ENCODE measurements at regions not wholly inside any gene's neighbourhood (a gene's known extent, or its start where the extent isn't known, plus 50 kb on each side); places are given as distances from the start of the nearest gene placed in this dataset.

DNA sequence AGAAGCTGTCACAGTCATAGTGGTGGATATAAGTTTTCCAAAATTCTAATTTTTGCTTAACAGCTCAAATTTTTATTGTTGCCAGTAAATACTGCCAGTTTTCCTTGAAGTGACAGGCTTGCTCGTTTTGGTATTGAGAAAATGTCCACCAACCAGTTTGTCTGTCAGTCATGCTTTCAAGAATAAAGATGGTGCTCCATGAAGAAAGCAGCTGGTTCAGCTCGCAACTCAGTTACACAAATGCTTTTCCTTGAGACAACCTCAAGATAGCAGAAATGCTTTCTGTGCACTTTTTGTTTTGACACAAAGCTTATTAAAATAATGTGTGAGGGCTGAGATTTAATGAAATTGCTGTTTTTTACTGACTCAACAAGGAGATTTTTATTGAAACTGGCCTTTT is 135.7 kb downstream of the LRRC70 start:
- no peak for DNase-seq

DNA sequence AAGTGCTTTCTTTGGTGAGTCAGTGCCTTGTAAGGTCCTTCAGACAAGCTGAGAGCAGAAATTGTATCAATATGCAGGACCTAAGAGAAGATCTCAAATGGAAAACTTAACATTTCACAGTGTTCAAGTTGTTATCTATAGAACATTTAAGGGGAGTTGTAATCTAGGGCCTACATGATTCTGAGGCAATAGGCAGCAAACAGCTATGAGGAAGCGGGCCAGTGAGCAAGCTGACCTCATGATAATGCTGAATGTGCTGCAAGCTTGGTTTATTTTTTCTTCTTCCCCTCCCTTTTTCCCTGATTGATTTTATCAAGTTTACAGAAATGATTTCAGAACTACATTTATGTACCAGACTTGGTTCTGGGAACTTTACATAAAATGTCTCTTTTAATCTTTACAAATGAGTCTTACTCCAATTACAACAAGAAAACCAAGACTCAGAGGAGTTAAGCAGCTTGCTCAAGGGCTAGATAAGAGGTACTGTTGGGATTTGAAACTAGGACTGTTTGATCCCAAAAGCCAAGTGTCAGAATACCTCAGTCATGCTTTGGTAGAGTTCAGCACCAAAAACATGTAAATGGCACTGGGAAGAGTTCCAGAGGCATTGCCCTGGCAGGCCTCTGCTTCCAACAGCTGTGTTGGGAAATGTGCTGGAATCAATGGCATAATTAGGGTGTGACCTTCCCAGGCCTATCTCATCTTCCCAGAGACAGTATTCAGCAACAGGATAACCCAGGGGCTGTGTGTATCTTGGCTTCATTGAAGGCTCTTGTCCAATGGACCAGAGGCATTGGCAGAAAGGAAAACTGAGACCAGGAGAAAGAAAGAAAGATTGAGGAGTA is 130.1 kb downstream of the LRRC70 start:
- no peak for DNase-seq

DNA sequence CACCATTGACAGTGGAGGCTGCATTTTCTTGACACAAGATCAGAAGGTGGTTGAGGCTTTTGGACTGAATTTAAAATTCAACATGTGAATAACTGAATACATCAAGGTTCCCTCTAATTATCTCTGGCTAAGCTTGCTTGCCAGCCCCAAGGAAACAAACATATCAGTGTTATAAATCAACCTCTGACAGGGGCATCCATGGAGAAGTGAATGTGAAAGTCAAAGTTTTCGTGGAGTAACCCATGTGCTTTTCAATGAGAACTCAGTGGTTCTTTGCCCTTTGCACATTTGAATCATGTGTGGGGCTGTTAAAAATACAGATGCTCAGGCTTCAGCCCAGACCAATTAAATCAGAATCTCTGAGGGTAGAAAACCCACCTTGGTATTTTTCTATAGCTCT is 128.9 kb downstream of the LRRC70 start:
- DNase-seq: no peak

DNA sequence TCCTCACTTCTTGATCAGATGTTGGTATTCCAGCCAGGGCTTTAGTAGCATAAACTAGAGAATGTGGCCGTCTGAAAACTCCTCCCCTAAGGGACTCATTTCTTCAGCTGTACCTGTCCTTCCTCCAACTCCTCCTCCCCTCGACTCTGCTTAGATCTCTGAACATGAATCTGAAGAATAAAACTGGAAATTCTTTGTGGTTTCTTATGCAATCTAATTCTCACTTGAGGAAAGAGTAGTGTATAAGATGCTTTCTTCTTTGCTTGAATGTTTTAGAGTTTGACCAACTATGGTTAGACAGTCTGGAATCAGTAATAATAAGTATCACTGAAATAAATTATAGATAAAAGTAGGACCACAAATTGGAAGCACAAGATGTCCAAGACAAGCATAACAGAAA is 128.5 kb downstream of the LRRC70 start:
- DNase-seq: no peak

DNA sequence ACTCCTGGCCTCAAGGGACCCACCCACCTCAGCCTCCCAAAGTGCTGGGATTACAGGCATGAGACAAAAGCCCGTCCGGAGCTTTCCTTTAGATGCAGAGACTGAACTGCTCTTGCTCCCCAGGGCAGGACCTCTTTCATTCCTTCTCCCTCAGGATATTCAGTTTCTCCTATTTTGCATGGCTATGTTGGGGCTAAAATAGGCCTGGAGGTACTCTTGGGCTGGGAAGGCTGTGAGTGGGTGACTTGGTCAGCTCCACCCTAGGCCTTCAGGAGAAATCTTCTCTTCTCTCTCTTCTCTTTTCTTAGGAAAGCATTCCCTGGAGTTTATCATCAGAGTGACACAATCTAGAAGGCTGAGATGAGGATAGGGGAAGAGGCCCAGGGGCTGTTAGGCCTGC is 126.4 kb downstream of the LRRC70 start:
- no peak for DNase-seq

DNA sequence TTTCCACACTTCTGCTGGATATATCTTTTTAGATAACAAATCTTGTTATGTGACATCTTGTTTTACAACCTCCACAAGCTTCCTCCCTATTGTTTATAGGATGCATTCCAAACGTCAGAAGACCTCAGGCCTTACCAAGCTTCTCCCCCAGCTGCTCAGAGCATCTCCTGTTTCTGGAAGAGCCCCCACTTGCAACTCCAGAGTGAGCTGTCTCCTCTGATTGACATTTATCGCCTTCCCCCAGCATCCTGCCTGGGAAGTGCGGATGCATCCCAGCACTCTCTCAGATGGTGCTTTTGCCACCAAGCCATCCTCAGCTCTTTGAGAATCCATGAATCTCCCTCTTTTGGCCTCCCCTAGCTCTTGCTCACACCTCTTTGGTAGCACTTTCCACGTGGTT is 123.5 kb downstream of the LRRC70 start:
- no peak for DNase-seq

DNA sequence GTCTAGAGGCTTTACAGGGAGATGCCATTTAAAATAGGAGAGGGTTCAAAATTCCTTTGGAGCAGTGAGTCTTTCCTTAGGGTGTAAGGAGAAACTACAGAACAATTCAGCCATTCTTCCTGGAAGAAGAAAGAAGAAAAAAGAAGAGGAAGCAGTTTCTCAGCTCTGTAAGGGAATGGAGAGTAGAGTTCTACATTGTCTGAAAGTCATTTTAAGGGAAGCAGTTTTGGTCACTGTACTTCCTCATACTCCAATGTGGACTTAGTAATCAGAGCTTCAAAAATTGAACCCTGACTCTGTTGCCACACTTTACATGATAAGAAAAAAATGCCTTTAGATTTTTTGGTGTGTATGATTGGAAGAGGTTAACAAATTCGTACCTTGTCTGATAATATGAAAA is 122.4 kb downstream of the LRRC70 start:
- DNase-seq: no peak

DNA sequence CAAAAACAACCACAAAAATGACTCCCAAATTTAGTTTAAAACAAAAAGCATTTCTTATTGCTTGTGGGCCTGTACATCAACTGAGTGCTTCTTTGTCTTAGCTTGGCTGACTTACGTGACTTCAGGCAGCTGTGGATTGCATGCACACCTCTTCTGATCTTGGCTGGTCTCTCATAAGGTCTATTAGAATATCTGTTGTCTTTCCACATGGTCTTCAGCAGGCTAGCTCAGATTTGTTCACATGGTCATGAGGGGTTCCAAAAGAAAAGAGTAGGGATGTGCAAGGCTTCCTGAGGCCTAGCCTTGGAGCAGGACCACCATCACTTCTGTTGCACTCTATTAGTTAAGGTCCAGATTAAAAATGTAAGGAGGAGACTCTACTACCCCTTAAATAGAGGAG is 120.1 kb downstream of the LRRC70 start:
- DNase-seq: no peak

DNA sequence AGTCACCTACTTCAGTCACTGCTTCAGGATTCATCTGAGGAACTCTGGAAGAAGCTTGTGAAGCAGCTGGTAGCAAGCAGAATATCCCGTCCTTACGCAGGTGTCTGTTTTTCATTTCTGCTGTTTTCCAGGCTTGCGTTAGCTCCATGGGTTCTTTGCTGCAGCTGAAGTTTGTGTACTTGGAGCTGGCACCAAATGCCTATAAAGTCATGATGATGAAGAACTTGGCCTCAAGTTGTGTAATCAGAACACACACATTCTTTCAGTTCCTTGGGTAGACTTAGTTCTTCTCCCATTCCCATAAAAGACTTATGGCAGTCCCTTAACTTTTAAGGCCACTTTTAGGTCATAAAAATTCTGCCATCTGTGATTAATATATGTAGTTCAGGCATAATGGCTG is 116.7 kb downstream of the LRRC70 start:
- DNase-seq: no peak

DNA sequence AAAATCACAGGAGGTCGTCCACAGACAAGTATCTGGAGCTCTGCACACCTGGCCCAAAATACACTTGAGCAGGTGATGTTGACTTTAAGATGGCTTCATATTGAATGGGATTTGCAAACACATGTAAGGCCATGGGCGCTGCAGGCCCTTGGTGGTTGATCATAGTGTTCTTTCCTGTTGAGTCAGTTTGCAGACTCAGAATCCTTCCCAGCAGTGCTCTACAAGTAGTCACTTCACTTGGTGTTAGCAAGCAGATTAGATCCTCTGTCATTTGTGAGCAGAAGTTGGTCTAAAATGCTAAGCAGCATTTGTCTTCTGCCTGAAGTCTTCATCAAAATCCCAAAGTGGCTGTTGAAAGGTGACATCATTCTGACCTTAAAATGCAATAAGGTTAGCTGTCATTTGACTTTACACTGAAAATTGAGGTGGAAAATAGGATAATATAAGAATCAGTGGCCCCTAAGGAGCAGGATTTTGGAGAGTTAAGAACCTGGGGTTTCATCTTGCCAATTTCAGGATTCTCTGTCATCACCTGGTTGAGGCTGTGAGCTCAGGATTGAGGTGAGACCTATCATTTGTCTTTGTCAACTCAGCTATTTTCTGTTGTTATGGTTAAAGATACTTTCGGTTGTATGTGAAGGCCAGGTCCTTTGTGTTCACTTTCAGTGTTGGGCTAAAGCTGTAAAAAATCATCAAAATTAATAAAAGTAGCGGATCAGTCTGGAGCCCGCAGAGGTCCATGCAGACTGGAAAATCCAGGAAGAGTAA is 114.5 kb downstream of the LRRC70 start:
- DNase-seq: no peak

DNA sequence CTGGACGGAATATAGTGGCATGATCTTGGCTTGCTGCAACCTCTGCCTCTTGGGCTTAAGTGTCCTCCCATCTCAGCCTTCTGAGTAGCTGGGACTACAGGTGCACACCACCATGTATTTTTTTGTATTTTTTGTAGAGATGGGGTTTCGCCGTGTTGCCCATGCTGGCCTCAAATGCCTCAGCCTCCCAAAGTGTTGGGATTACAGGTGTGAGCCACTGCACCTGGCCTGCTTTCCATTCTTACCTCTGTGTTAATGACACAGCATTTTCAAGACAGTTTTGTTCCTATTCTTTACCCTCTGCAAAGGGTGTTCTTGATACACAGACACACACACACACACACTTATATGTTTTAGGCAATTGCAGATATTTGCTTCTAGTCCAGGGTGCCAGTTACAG is 113.3 kb downstream of the LRRC70 start:
- DNase-seq: no peak

DNA sequence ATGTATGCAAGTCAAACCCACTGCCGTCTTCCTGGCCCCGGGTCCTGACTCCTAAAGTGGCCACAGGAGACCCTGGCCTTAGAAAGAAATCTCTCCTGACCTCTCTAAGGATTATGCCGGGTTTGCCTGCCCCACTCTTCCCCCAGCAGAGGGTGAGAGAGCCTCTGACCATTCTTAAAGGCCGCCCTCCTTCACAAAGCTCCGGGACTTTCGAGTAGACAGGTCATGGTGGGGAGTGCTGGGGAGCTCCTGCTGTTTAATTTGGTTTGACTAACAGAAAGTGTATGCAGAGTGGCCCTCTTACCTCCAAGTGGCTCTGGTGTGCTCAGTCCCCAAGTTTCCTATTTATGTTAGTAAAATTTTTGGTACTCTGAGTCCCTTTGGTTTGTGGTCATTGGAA is 111.8 kb downstream of the LRRC70 start:
- no peak for DNase-seq

DNA sequence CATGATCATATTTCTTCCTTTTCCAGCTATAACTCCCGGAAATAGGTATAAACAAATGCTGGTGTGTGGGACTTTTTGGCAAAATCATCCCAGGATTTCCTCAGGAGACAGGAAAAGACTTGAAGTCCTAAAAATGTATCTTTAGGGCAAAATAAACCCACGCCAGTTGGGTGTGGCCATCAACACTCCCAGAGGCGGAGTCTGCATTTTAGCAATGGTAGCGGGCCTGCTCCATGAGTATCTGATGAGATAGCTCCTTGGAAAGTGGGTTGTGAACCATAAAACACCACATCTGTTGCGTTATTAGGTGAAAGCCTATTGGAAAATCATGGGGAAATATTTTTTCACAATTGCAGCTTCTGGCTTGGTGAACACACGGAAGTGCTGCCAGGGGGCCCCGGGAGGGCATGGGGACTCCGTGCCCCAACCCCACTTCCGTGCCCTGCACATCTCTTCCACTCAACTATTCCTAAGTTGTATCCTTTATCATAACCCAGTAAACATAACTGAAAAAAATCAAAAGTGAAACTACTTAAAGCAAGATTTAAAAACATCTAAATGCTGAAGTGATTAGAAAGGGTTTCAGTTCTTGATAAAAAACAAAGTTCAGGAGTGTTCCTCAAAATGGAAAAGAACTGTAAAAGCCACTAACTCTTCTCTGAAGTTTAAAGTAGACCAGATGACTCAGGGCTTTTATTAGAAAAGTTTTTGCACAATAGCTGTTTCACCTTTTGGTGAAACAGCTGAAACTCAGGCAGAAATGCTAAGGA is 111.2 kb downstream of the LRRC70 start:
- DNase-seq: no peak

DNA sequence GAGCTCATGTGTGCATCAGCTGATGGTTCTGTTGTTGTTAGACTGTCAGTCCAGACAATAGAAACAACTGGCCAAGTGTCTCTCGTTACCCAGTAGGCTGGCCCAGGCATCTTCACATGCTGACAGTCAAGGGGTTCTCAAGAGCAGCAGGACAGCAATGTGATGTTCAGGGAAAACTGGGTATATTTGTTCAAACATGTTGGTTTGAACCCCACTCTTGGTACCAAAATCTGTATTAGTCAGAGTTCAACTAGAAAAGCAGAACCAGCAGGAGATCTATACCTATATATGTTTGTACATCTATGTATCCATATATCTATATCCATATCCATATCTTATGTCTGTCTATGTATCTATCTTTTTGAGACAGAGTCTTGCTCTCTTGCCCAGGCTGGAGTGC is 108.1 kb downstream of the LRRC70 start:
- no peak for DNase-seq

DNA sequence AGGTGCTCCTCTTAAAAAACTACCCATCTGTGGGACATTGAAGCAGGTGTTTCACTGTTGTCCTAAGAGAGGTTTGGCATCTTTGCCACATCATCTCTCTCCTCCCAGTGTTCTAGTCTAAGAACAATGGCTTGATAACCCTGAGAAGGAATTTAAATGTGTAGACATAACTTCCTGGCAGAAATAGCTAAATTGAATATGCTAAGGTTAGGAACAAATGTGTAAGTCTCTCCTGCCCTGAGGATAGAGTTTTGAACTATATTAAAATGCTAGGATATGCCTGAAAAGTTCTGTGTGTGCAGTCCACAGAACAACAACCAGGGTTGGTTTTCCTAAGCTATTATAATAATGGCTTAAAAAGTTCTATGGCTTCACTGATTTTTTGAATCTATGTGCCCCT is 106.6 kb downstream of the LRRC70 start:
- DNase-seq: no peak

DNA sequence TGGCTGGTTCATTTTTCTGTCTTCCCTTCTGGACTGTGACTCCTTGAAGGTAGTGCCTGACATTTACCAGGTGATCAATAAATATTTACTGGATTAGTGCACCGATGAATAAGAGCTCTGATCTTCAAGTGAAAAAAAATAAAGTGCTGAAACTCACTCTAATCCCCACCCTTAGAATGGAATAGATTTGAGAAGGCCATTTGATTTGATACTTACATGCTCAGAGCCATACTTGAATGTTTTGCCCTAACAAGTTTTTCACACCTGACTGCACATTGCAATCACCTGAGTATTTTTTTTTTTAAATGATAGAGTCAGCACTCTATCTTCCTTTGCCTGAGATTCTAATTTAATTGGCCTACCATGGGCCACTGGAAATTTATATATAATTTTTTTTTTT is 105.7 kb downstream of the LRRC70 start:
- no peak for DNase-seq

DNA sequence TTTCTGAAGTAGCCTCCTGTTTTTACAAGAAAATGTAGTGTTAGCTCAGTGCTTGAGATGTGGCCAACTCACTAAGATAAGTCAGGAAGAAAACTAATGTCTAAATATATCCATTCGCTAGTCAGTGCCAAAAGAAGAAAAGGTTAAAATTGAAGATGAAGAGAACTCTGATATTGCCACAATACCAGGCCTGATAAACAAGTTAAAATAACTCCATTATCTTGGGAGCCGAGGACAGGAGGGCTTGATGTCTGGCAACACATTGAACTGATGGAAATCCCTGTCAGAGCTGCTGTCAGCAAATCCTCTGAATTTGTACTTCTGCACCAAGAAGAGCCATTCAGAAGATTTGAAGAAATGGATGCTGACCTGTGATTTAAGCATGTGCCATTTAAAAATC is 103.4 kb downstream of the LRRC70 start:
- DNase-seq: no peak

DNA sequence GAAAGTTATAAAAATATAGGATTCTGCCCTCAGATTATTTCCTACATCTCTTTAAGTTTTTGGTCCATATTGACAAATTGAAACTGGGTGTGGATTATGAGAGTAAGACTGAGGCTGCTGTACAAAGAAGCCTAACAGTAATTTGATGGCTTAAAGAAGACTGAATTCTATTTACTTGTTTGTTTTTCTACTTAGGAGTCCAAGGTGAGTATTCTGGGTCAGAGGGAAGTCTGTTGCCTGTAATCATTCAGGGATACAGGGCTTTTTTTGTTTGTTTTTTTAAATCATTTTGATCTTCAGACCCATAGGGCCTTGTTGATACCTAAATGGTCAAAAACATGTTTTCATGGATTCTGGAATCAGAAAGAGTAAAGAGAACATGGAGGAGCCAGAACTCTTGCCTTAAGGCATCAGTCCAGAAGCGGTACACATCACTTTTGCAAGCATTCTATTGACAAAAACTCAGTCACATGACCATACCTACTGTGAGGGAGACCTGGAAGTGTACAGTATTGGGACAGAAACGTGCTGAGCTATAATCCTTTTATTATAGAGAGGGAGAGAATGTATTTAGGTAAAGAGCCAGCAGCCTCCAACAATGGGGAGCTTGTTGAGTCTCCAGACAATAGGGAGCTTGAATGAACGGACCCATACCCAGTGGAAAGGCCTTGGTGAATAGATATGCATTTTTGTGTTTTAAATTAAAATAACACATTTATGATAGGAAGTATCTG is 102.7 kb downstream of the LRRC70 start:
- DNase-seq: no peak

DNA sequence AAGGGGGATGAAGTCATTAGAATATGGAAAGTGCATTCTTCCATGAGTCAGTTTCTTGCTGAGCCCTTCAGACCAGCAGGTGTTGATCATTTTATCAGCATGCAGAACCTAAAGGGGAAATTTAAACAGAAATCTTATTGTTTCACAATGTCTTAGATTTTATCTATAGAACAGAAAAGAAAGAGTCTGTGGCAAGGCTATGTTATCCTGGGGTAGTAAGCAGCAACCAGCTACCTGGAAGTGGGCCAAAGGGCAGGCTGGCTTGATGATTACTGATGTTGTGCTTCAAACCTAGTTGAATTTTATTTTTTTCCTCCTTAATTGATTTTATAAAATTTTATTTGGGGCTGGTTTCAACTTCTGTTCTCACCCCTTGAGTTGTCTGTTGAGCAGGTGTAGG is 101.5 kb downstream of the LRRC70 start:
- DNase-seq: no peak
